GM18868 (cell line): ENCODE measurements at regions not wholly inside any gene's neighbourhood (a gene's known extent, or its start where the extent isn't known, plus 50 kb on each side); places are given as distances from the start of the nearest gene placed in this dataset.
"Not testable (repeated sequence)": the region's sequence is repeated elsewhere in the genome, so short reads cannot be mapped to it uniquely, and the experiment has no call there.

Source experiments
- ATAC-seq: cut with Tn5 transposase; IDR thresholded peaks from one replicate; pipeline ENCODE4 v1.9.1; 2021; ENCODE audit warnings: mild to moderate bottlenecking, moderate library complexity; ENCODE audit not compliant: unreplicated experiment

- ATAC-seq, result no peak
Observed at GRCh38 chr10:37067576-37067975, 57.8 kb upstream of the ANKRD30A start.

- ATAC-seq, result not testable (repeated sequence)
Observed at GRCh38 chr10:37062296-37062695, 63.1 kb upstream of the ANKRD30A start.

- no peak for ATAC-seq
Observed at GRCh38 chr10:37057261-37057660, 68.1 kb upstream of the ANKRD30A start.

- ATAC-seq, result no peak
Observed at GRCh38 chr10:37053476-37053875, 71.9 kb upstream of the ANKRD30A start.

- ATAC-seq, result not testable (repeated sequence)
Observed at GRCh38 chr10:37049982-37050381, 75.4 kb upstream of the ANKRD30A start.

- not testable (repeated sequence) for ATAC-seq
Observed at GRCh38 chr10:37044319-37044718, 81.1 kb upstream of the ANKRD30A start.

- no peak for ATAC-seq
Observed at GRCh38 chr10:37035853-37036252, 89.5 kb upstream of the ANKRD30A start.

GRCh38 chr10:37015498-37015897 is 109.9 kb upstream of the ANKRD30A start:
- no peak for ATAC-seq

- ATAC-seq, result no peak
Observed at GRCh38 chr10:37010741-37011140, 114.7 kb upstream of the ANKRD30A start.

- ATAC-seq, result not testable (repeated sequence)
Observed at GRCh38 chr10:37008276-37008675, 117.1 kb upstream of the ANKRD30A start.

GRCh38 chr10:37003126-37003525 is 122.3 kb upstream of the ANKRD30A start:
- ATAC-seq, result no peak

GRCh38 chr10:36995806-36996205 is 129.6 kb upstream of the ANKRD30A start:
- ATAC-seq, result not testable (repeated sequence)

GRCh38 chr10:36994886-36995285 is 130.5 kb upstream of the ANKRD30A start:
- ATAC-seq, result no peak

GRCh38 chr10:36989233-36989632 is 136.2 kb upstream of the ANKRD30A start:
- no peak for ATAC-seq

GRCh38 chr10:36946598-36946997 is 178.8 kb upstream of the ANKRD30A start:
- no peak for ATAC-seq

- no peak for ATAC-seq
Observed at GRCh38 chr10:36943544-36943943, 181.9 kb upstream of the ANKRD30A start.

GRCh38 chr10:36942616-36943015 is 182.8 kb upstream of the ANKRD30A start:
- ATAC-seq, result no peak

GRCh38 chr10:36903040-36903439 is 222.4 kb upstream of the ANKRD30A start:
- ATAC-seq, result no peak

GRCh38 chr10:36899652-36900051 is 225.7 kb upstream of the ANKRD30A start:
- ATAC-seq, result no peak

GRCh38 chr10:36888925-36889573 is 236.3 kb upstream of the ANKRD30A start:
- ATAC-seq, result peak; percentile 82

- no peak for ATAC-seq
Observed at GRCh38 chr10:36886303-36886891, 239.0 kb upstream of the ANKRD30A start.

- no peak for ATAC-seq
Observed at GRCh38 chr10:36885746-36886145, 239.7 kb upstream of the ANKRD30A start.

- no peak for ATAC-seq
Observed at GRCh38 chr10:36882781-36883180, 242.6 kb upstream of the ANKRD30A start.
